ENCODE measurements at regions not wholly inside any gene's neighbourhood (a gene's known extent, or its start where the extent isn't known, plus 50 kb on each side); places are given as distances from the start of the nearest gene placed in this dataset.

GRCh38 chr5:82865625-82866024 is 211.6 kb downstream of the TMEM167A start:
- DNase-seq = no peak
- 87 to 95% (median 92%) methylated on average over 3 of the region's 3 CpGs for WGBS, 5 donors
- Histone ChIP-seq H3K4me3 (no peak overlapping the region), H3K36me3 (no peaks in the 10 kb centered on the region), H3K4me1 (no peaks in the 10 kb centered on the region), H3K27me3 (replicated peaks in 1 of 7) (no peaks in the 10 kb centered on the region), H3K27ac (no peak overlapping the region), H3K9me3 (no peaks in the 10 kb centered on the region)
- intact Hi-C loops (cut with DNase I; ENCODE audit: low total_unique reads) = no loop called here
- TF ChIP-seq POLR2A (IDR thresholded peaks at IDR 0.05) = no peak
- TF ChIP-seq POLR2AphosphoS5 (IDR thresholded peaks at IDR 0.05) = no peak
- TF ChIP-seq, protein P1, sequence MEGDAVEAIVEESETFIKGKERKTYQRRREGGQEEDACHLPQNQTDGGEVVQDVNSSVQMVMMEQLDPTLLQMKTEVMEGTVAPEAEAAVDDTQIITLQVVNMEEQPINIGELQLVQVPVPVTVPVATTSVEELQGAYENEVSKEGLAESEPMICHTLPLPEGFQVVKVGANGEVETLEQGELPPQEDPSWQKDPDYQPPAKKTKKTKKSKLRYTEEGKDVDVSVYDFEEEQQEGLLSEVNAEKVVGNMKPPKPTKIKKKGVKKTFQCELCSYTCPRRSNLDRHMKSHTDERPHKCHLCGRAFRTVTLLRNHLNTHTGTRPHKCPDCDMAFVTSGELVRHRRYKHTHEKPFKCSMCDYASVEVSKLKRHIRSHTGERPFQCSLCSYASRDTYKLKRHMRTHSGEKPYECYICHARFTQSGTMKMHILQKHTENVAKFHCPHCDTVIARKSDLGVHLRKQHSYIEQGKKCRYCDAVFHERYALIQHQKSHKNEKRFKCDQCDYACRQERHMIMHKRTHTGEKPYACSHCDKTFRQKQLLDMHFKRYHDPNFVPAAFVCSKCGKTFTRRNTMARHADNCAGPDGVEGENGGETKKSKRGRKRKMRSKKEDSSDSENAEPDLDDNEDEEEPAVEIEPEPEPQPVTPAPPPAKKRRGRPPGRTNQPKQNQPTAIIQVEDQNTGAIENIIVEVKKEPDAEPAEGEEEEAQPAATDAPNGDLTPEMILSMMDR (IDR thresholded peaks at IDR 0.05 in 8 of 11, conservative IDR thresholded peaks at IDR 0.05 in 3 of 11) = no peak

- Histone ChIP-seq H3K27me3 (replicated peaks in 1 of 7) (no peaks in the 10 kb centered on the region), H3K27ac (no peak overlapping the region), H3K4me3 (no peak overlapping the region), H3K36me3 (no peaks in the 10 kb centered on the region), H3K4me1 (no peaks in the 10 kb centered on the region), H3K9me3 (no peaks in the 10 kb centered on the region)
- intact Hi-C loops (cut with DNase I; ENCODE audit: low total_unique reads) = no loop called here
- TF ChIP-seq POLR2AphosphoS5 (IDR thresholded peaks at IDR 0.05) (no peak), POLR2A (IDR thresholded peaks at IDR 0.05) (no peak)
- TF ChIP-seq, protein P1 (IDR thresholded peaks at IDR 0.05 in 8 of 11, conservative IDR thresholded peaks at IDR 0.05 in 3 of 11) = no peak
- WGBS, 5 donors = 59 to 88% (median 82%) methylated on average over 3 of the region's 3 CpGs
- no peak for DNase-seq
Observed at GRCh38 chr5:82863266-82863665, 213.9 kb downstream of the TMEM167A start.

DNA sequence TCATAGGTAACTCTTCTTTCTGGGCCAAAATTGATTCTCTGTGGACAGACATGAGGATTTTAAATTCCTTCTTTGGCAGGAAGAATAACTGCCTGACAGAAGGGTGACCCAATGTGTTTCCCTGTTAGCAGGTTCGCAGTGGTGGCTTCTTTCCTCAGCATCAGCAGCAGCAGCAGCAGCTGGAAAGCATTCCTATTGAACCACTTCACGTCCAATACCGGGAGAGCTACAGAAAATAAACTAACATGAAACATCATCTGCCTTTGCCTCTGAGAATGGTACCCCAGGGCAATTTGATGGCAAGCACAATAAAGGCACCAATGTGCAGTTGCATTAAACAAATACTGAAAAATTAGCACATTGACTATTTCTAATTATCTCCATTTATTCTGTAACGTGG is 214.5 kb downstream of the TMEM167A start:
- Histone ChIP-seq H3K36me3 (no peaks in the 10 kb centered on the region), H3K27me3 (replicated peaks in 1 of 7) (no peaks in the 10 kb centered on the region), H3K4me1 (no peaks in the 10 kb centered on the region), H3K4me3 (no peak overlapping the region), H3K9me3 (no peaks in the 10 kb centered on the region), H3K27ac (no peak overlapping the region)
- no peak for DNase-seq
- no peak for TF ChIP-seq POLR2AphosphoS5 (IDR thresholded peaks at IDR 0.05)
- TF ChIP-seq, protein P1 (IDR thresholded peaks at IDR 0.05 in 8 of 11, conservative IDR thresholded peaks at IDR 0.05 in 3 of 11) = no peak
- TF ChIP-seq POLR2A (IDR thresholded peaks at IDR 0.05) = no peak
- WGBS, 5 donors = 59 to 74% (median 68%) methylated on average over 4 of the region's 4 CpGs
- intact Hi-C loops (cut with DNase I; ENCODE audit: low total_unique reads) = no loop called here

DNA sequence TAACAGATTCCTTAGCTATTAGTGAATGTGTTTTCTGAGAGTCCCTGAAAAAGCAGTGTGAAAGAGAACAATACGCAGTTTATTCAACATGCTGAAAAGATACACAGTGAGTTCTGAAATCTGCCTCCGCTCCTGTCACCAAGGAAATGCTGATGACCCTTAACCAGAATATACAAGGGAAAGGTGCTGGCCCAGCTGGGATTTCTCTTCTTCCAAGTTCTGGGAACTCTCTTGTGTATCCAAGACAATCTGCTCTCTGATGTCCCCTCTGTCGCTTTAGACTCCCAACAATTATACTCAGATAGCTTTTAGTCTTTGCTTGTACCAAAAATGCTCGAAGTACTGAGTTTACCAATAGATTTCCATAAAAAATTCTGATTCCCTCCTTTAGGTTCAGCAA is 214.9 kb downstream of the TMEM167A start:
- no peak for DNase-seq
- H3K4me3 ChIP-seq = no peak overlapping the region
- no peaks in the 10 kb centered on the region for H3K36me3 ChIP-seq
- H3K27ac ChIP-seq = no peak overlapping the region
- 84 to 90% (median 88%) methylated on average over 4 of the region's 4 CpGs for WGBS, 5 donors
- no peaks in the 10 kb centered on the region for H3K4me1 ChIP-seq
- intact Hi-C loops (cut with DNase I; ENCODE audit: low total_unique reads) = no loop called here
- H3K27me3 ChIP-seq (replicated peaks in 1 of 7) = no peaks in the 10 kb centered on the region
- no peaks in the 10 kb centered on the region for H3K9me3 ChIP-seq
- TF ChIP-seq, protein P1 (IDR thresholded peaks at IDR 0.05 in 8 of 11, conservative IDR thresholded peaks at IDR 0.05 in 3 of 11) = no peak
- TF ChIP-seq POLR2A (IDR thresholded peaks at IDR 0.05) (no peak), POLR2AphosphoS5 (IDR thresholded peaks at IDR 0.05) (no peak)
